ENCODE measurements at regions not wholly inside any gene's neighbourhood (a gene's known extent, or its start where the extent isn't known, plus 50 kb on each side); places are given as distances from the start of the nearest gene placed in this dataset.

- Histone ChIP-seq H2BK15ac (ENCODE audit: low read length) (no peak overlapping the region), H3K9me3 (ENCODE audit: insufficient read depth in 2 of 2, low read depth in 1 of 2, low read length in 1 of 2) (no peaks in the 10 kb centered on the region), H3K9ac (replicated peaks in 1 of 4; ENCODE audit: extremely low read depth in 1 of 4, low read depth in 3 of 4, low read length in 3 of 4) (no peak overlapping the region), H4K8ac (ENCODE audit: extremely low read depth, insufficient read depth, low read length) (no peak overlapping the region), H3K79me2 (ENCODE audit: control insufficient read depth in 1 of 2, insufficient read depth in 2 of 2, low read length in 2 of 2) (no peaks in the 10 kb centered on the region), H3K4me1 (replicated peaks in 1 of 4; ENCODE audit: control insufficient read depth in 3 of 4, insufficient read depth in 4 of 4, low read length in 3 of 4) (peaks cover 0 to 3% (median 0%) of the 10 kb centered on the region in 4 experiments; a peak in 1 of 7 replicates), H2AK5ac (ENCODE audit: low read depth, low read length) (no peak overlapping the region), H2BK12ac (ENCODE audit: low read depth, low read length) (no peak overlapping the region), H2BK120ac (replicated peaks; ENCODE audit: low read depth, low read length) (no peak overlapping the region), H3K4me2 (ENCODE audit: insufficient read depth in 1 of 2, low read depth in 2 of 2, low read length in 2 of 2) (no peak overlapping the region), H4K91ac (replicated peaks; ENCODE audit: insufficient read length, low read length) (no peak overlapping the region), H2BK5ac (ENCODE audit: low read depth, low read length) (no peak overlapping the region), H3K23ac (ENCODE audit: insufficient read length) (no peak overlapping the region), H3K4ac (replicated peaks; ENCODE audit: insufficient read length, low read depth, low read length) (no peak overlapping the region), H3K14ac (ENCODE audit: insufficient read length) (no peak overlapping the region), H3K36me3 (ENCODE audit: control insufficient read depth in 2 of 4, insufficient read depth in 4 of 4, low read length in 3 of 4) (no peaks in the 10 kb centered on the region), H4K5ac (ENCODE audit: insufficient read length, low read depth, low read length) (no peak overlapping the region), H3K27ac (ENCODE audit: low read depth, low read length) (no peak overlapping the region), H2BK20ac (ENCODE audit: low read length) (no peak overlapping the region), H3K79me1 (ENCODE audit: low read depth, low read length) (no peaks in the 10 kb centered on the region), H4K20me1 (replicated peaks in 1 of 2; ENCODE audit: control insufficient read depth in 1 of 2, insufficient read depth in 2 of 2, low read length in 2 of 2) (no peaks in the 10 kb centered on the region), H3K4me3 (ENCODE audit: extremely low read depth in 1 of 4, insufficient read depth in 2 of 4, low read depth in 3 of 4, low read length in 4 of 4) (no peak overlapping the region), H2AFZ (ENCODE audit: low read length) (no peak overlapping the region), H3K56ac (replicated peaks; ENCODE audit: insufficient read length, low read depth, low read length) (no peak overlapping the region), H3K27me3 (replicated peaks in 1 of 4; ENCODE audit: control insufficient read depth in 3 of 4, extremely low read depth in 1 of 4, insufficient read depth in 3 of 4, low read length in 3 of 4) (no peaks in the 10 kb centered on the region), H3K23me2 (ENCODE audit: low read depth, low read length) (no peaks in the 10 kb centered on the region), H3K18ac (ENCODE audit: extremely low read depth, low read length) (no peak overlapping the region)
- TF ChIP-seq POU5F1 (IDR thresholded peaks at IDR 0.05; ENCODE audit: low read depth, low read length) = no peak
- TF ChIP-seq PHF8 (conservative IDR thresholded peaks at IDR 0.05; ENCODE audit: low read depth, low read length) = no peak
- TF ChIP-seq KDM1A (IDR thresholded peaks at IDR 0.05; ENCODE audit: borderline replicate concordance, low read length) = no peak
- TF ChIP-seq RAD21 (IDR thresholded peaks at IDR 0.05 in 1 of 2, conservative IDR thresholded peaks at IDR 0.05 in 1 of 2; ENCODE audit: low read depth in 2 of 2, low read length in 2 of 2) = peak; percentile 28 to 47; a peak in 3 of 4 replicates
- TF ChIP-seq, protein P1, sequence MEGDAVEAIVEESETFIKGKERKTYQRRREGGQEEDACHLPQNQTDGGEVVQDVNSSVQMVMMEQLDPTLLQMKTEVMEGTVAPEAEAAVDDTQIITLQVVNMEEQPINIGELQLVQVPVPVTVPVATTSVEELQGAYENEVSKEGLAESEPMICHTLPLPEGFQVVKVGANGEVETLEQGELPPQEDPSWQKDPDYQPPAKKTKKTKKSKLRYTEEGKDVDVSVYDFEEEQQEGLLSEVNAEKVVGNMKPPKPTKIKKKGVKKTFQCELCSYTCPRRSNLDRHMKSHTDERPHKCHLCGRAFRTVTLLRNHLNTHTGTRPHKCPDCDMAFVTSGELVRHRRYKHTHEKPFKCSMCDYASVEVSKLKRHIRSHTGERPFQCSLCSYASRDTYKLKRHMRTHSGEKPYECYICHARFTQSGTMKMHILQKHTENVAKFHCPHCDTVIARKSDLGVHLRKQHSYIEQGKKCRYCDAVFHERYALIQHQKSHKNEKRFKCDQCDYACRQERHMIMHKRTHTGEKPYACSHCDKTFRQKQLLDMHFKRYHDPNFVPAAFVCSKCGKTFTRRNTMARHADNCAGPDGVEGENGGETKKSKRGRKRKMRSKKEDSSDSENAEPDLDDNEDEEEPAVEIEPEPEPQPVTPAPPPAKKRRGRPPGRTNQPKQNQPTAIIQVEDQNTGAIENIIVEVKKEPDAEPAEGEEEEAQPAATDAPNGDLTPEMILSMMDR (IDR thresholded peaks at IDR 0.05; ENCODE audit: control extremely low read depth in 1 of 3, insufficient read depth in 1 of 3, low read depth in 1 of 3, low read length in 3 of 3) = peak in 2 of 3 experiments; percentile 28 to 38; a peak in 3 of 4 replicates
- 39% methylated on average over 3 of the region's 3 CpGs; no CpG with 5 or more reads in 1 of the 2 experiments for WGBS, 2 experiments (ENCODE audit: extremely low coverage in 1 of 2, insufficient coverage in 1 of 2, insufficient read length in 1 of 2, insufficient replicate concordance in 2 of 2, low coverage in 1 of 2, low lambda C conversion rate in 2 of 2, missing lambda C conversion rate in 1 of 2)
- DNase-seq (ENCODE audit: low read depth in 1 of 2, low spot score in 2 of 2) (peak in 1 of 2 experiments; percentile 1), FAIRE-seq (no peak)
- CTCF ChIA-PET (ENCODE audit: partially characterized antibody) = interaction anchor here (1.1 kb wide), 1 partner anchor 24 kb away, joined by 4 read pairs; no protein-coding TSS in a partner anchor
- POLR2A ChIA-PET (ENCODE audit: partially characterized antibody) = no interaction called here
Measured at GRCh38 chr1:79852004-79852403, 845.5 kb upstream of the ADGRL4 start.

Data from H1 (cell line).